ENCODE measurements at regions not wholly inside any gene's neighbourhood (a gene's known extent, or its start where the extent isn't known, plus 50 kb on each side); places are given as distances from the start of the nearest gene placed in this dataset.
"Not testable (repeated sequence)": the region's sequence is repeated elsewhere in the genome, so short reads cannot be mapped to it uniquely, and the experiment has no call there.

DNA sequence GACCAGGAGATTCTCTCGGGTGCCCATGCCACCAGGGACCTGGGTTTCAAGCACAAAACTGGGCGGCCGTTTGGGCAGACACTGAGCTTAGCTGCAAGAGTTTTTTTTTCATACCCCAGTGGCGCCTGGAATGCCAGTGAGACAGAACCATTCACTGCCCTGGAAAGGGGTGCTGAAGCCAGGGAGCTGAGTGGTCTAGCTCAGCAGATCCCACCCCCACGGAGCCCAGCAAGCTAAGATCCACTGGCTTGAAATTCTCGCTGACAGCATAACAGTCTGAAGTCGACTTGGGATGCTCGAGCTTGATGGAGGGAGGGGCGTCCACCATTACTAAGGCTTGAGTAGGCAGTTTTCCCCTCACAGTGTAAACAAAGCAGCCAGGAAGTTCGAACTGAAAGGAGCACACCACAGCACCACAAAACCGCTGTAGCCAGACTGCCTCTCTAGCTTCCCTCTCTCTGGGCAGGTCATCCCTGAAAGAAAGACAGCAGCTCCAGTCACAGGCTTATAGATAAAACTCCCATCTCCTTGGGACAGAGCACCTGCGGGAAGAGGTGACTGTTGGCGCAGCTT, 157.7 kb downstream of the GIPC2 start:
- H3K36me3 ChIP-seq (ENCODE audit: control insufficient read depth, low read length); H3K27ac ChIP-seq (ENCODE audit: low read depth, low read length); H3K9me3 ChIP-seq (ENCODE audit: control insufficient read depth, insufficient read depth, low read length); H3K4me2 ChIP-seq (ENCODE audit: low read length); H4K20me1 ChIP-seq (ENCODE audit: control insufficient read depth, insufficient read depth, low read depth, low read length); H3K4me1 ChIP-seq (ENCODE audit: control insufficient read depth, low read length); H3K4me3 ChIP-seq (ENCODE audit: low read length); H3K9me2 ChIP-seq (replicated peaks; ENCODE audit: control insufficient read depth, low read length); H3F3A ChIP-seq (ENCODE audit: control insufficient read depth, insufficient read depth); H3K27me3 ChIP-seq (ENCODE audit: control insufficient read depth, low read length); H3K79me2 ChIP-seq (ENCODE audit: control insufficient read depth, low read length): not testable (repeated sequence)

DNA sequence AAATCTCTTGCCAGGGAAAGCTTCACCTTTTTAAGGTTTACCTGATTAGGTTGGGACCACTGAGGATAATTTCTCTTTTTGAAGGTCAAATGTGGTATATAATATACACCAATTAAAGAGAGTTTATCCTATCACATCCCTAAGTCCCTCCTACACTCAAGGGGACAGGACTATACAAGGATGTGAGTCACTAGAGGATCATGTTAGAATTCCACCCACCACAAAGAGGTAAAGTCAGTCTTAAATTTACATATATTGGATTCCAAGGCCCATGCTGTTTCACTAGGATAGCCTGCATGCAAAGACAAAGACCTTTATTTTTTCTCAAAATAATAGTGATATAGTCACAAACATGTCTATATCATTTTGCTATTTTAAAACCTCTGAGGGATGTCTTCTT, 164.4 kb downstream of the GIPC2 start:
- Histone ChIP-seq H3K4me2 (ENCODE audit: low read length) (no peak overlapping the region), H3F3A (ENCODE audit: control insufficient read depth, insufficient read depth) (no peaks in the 10 kb centered on the region), H3K27me3 (ENCODE audit: control insufficient read depth, low read length) (no peaks in the 10 kb centered on the region), H3K4me3 (ENCODE audit: low read length) (no peak overlapping the region), H3K27ac (ENCODE audit: low read depth, low read length) (no peak overlapping the region), H3K9me2 (replicated peaks; ENCODE audit: control insufficient read depth, low read length) (no peaks in the 10 kb centered on the region), H3K9me3 (ENCODE audit: control insufficient read depth, insufficient read depth, low read length) (no peaks in the 10 kb centered on the region), H3K36me3 (ENCODE audit: control insufficient read depth, low read length) (no peaks in the 10 kb centered on the region), H4K20me1 (ENCODE audit: control insufficient read depth, insufficient read depth, low read depth, low read length) (no peaks in the 10 kb centered on the region), H3K79me2 (ENCODE audit: control insufficient read depth, low read length) (no peaks in the 10 kb centered on the region), H3K4me1 (ENCODE audit: control insufficient read depth, low read length) (no peaks in the 10 kb centered on the region)
- TF ChIP-seq EZH2phosphoT487 (IDR thresholded peaks at IDR 0.05; ENCODE audit: borderline replicate concordance, low read length) = no peak
- TF ChIP-seq, protein P1, sequence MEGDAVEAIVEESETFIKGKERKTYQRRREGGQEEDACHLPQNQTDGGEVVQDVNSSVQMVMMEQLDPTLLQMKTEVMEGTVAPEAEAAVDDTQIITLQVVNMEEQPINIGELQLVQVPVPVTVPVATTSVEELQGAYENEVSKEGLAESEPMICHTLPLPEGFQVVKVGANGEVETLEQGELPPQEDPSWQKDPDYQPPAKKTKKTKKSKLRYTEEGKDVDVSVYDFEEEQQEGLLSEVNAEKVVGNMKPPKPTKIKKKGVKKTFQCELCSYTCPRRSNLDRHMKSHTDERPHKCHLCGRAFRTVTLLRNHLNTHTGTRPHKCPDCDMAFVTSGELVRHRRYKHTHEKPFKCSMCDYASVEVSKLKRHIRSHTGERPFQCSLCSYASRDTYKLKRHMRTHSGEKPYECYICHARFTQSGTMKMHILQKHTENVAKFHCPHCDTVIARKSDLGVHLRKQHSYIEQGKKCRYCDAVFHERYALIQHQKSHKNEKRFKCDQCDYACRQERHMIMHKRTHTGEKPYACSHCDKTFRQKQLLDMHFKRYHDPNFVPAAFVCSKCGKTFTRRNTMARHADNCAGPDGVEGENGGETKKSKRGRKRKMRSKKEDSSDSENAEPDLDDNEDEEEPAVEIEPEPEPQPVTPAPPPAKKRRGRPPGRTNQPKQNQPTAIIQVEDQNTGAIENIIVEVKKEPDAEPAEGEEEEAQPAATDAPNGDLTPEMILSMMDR (IDR thresholded peaks at IDR 0.05; ENCODE audit: low read depth, low read length, poor library complexity, severe bottlenecking) = no peak

DNA sequence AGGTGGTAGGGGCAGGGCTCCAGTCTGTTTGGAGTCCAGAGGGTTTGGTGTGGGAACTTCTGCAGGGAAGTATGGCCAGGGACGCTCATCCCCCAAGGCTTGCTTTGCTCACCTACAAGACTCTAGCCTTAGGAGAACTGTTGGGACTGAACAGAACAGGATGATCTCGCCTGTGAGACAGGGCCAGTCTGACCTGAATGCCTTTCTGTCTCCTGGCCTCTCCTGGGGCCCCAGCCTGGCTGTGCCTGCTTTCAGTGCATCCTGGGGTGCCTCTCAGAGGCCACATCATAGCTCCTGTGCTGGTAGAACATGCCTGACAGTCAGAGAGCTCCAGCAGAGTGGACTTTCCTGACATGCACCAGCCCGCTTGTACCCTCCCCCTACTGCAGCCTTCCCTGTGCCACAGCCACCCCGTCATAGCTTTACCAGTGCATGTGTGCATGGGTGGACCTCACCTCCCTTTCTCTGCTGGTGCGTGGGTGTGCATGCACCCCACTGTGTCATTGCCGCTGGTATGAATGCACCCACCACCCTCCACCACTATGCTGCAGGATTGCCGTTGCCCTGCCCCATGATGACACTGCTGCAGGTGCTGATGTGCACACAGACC, 165.8 kb downstream of the GIPC2 start:
- no peak overlapping the region for H3K4me2 ChIP-seq (ENCODE audit: low read length)
- H3K27ac ChIP-seq (ENCODE audit: low read depth, low read length) = no peak overlapping the region
- H3K79me2 ChIP-seq (ENCODE audit: control insufficient read depth, low read length) = no peaks in the 10 kb centered on the region
- H3F3A ChIP-seq (ENCODE audit: control insufficient read depth, insufficient read depth) = no peaks in the 10 kb centered on the region
- no peak overlapping the region for H3K4me3 ChIP-seq (ENCODE audit: low read length)
- no peaks in the 10 kb centered on the region for H3K36me3 ChIP-seq (ENCODE audit: control insufficient read depth, low read length)
- no peaks in the 10 kb centered on the region for H3K4me1 ChIP-seq (ENCODE audit: control insufficient read depth, low read length)
- no peaks in the 10 kb centered on the region for H4K20me1 ChIP-seq (ENCODE audit: control insufficient read depth, insufficient read depth, low read depth, low read length)
- no peaks in the 10 kb centered on the region for H3K9me3 ChIP-seq (ENCODE audit: control insufficient read depth, insufficient read depth, low read length)
- TF ChIP-seq, protein P1 (IDR thresholded peaks at IDR 0.05; ENCODE audit: low read depth, low read length, poor library complexity, severe bottlenecking) = no peak
- TF ChIP-seq EZH2phosphoT487 (IDR thresholded peaks at IDR 0.05; ENCODE audit: borderline replicate concordance, low read length) = no peak
- no peaks in the 10 kb centered on the region for H3K9me2 ChIP-seq (replicated peaks; ENCODE audit: control insufficient read depth, low read length)
- no peaks in the 10 kb centered on the region for H3K27me3 ChIP-seq (ENCODE audit: control insufficient read depth, low read length)

DNA sequence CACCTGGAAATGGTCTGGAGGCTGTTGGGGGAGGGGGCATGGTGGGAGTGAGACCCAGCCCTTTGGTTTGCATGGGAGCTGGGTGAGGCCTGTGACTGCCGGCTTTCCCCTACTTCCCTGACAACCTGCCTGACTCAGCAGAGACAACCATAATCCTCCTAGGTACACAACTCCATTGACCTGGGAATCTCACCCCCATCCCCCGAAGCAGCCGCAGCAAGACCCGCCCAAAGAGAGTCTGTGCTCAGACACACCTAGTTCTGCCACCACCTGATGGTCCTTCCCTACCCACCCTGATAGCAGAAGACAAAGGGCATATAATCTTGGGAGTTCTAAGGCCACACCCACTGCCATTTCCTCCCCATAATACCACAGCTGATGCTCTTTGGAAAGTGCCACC, 168.6 kb downstream of the GIPC2 start:
- Histone ChIP-seq H3K4me2 (ENCODE audit: low read length) (no peak overlapping the region), H3K4me1 (ENCODE audit: control insufficient read depth, low read length) (no peaks in the 10 kb centered on the region), H3K9me3 (ENCODE audit: control insufficient read depth, insufficient read depth, low read length) (no peaks in the 10 kb centered on the region), H4K20me1 (ENCODE audit: control insufficient read depth, insufficient read depth, low read depth, low read length) (no peaks in the 10 kb centered on the region), H3F3A (ENCODE audit: control insufficient read depth, insufficient read depth) (no peaks in the 10 kb centered on the region), H3K4me3 (ENCODE audit: low read length) (no peak overlapping the region), H3K9me2 (replicated peaks; ENCODE audit: control insufficient read depth, low read length) (no peaks in the 10 kb centered on the region), H3K27me3 (ENCODE audit: control insufficient read depth, low read length) (no peaks in the 10 kb centered on the region), H3K79me2 (ENCODE audit: control insufficient read depth, low read length) (no peaks in the 10 kb centered on the region), H3K36me3 (ENCODE audit: control insufficient read depth, low read length) (no peaks in the 10 kb centered on the region), H3K27ac (ENCODE audit: low read depth, low read length) (no peak overlapping the region)
- no peak for TF ChIP-seq EZH2phosphoT487 (IDR thresholded peaks at IDR 0.05; ENCODE audit: borderline replicate concordance, low read length)
- TF ChIP-seq, protein P1 (IDR thresholded peaks at IDR 0.05; ENCODE audit: low read depth, low read length, poor library complexity, severe bottlenecking) = no peak
